ENCODE measurements at regions not wholly inside any gene's neighbourhood (a gene's known extent, or its start where the extent isn't known, plus 50 kb on each side); places are given as distances from the start of the nearest gene placed in this dataset.
"Not testable (repeated sequence)": the region's sequence is repeated elsewhere in the genome, so short reads cannot be mapped to it uniquely, and the experiment has no call there.

DNA sequence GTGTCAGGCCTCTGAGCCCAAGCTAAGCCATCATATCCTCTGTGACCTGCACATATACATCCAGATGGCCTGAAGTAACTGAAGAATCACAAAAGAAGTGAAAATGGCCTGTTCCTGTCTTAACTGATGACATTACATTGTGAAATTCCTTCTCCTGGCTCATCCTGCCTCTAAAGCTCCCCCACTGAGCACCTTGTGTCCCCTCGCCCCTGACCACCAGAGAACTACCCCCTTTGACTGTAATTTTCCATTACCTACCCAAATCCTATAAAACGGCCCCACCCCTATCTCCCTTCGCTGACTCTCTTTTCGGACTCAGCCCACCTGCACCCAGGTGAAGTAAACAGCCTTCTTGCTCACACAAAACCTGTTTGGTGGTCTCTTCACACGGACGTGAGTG, 1466.6 kb upstream of the GOT2 start:
- not testable (repeated sequence) for TF ChIP-seq POLR2A (IDR thresholded peaks at IDR 0.05; ENCODE audit: low read length); GATA1 (IDR thresholded peaks at IDR 0.05; ENCODE audit: low read depth, low read length)
